ENCODE measurements at regions not wholly inside any gene's neighbourhood (a gene's known extent, or its start where the extent isn't known, plus 50 kb on each side); places are given as distances from the start of the nearest gene placed in this dataset.

GRCh38 chr1:63022319-63022718 is 238.4 kb downstream of the ATG4C start:
- Histone ChIP-seq H3K36me3 (no peaks in the 10 kb centered on the region), H3K27me3 (no peaks in the 10 kb centered on the region), H3K27ac (no peak overlapping the region), H3K9me3 (no peaks in the 10 kb centered on the region), H3K4me1 (no peaks in the 10 kb centered on the region), H3K4me3 (no peak overlapping the region)
- WGBS, 4 donors, result 5 to 46% (median 19%) methylated on average over 1 to 2 of the region's 2 CpGs
- ATAC-seq (no peak), DNase-seq (no peak)
- TF ChIP-seq POLR2A (IDR thresholded peaks at IDR 0.05) (no peak), CTCF (IDR thresholded peaks at IDR 0.05) (no peak)
- intact Hi-C loops (cut with DNase I), result no loop called here

GRCh38 chr1:63023171-63023570 is 239.2 kb downstream of the ATG4C start:
- TF ChIP-seq POLR2A (IDR thresholded peaks at IDR 0.05) (no peak), CTCF (IDR thresholded peaks at IDR 0.05) (no peak)
- WGBS, 4 donors, result 75 to 87% (median 77%) methylated on average over 7 of the region's 7 CpGs
- Histone ChIP-seq H3K4me3 (no peak overlapping the region), H3K27me3 (peaks cover 0 to 1% (median 0%) of the 10 kb centered on the region in 9 donors), H3K4me1 (no peaks in the 10 kb centered on the region), H3K9me3 (no peaks in the 10 kb centered on the region), H3K36me3 (no peaks in the 10 kb centered on the region), H3K27ac (no peak overlapping the region)
- no peak for ATAC-seq
- DNase-seq, result no peak
- intact Hi-C loops (cut with DNase I), result no loop called here

- 76 to 94% (median 91%) methylated on average over 1 of the region's 1 CpG for WGBS, 4 donors
- no peak for ATAC-seq
- Histone ChIP-seq H3K9me3 (no peaks in the 10 kb centered on the region), H3K27me3 (peaks cover 0 to 4% (median 0%) of the 10 kb centered on the region in 9 donors), H3K4me3 (no peak overlapping the region), H3K4me1 (no peaks in the 10 kb centered on the region), H3K27ac (no peak overlapping the region), H3K36me3 (no peaks in the 10 kb centered on the region)
- intact Hi-C loops (cut with DNase I), result no loop called here
- TF ChIP-seq CTCF (IDR thresholded peaks at IDR 0.05) (no peak), POLR2A (IDR thresholded peaks at IDR 0.05) (no peak)
- DNase-seq, result no peak
Observed at GRCh38 chr1:63023637-63024036, 239.7 kb downstream of the ATG4C start.

GRCh38 chr1:63024132-63024531 is 240.2 kb downstream of the ATG4C start:
- TF ChIP-seq CTCF (IDR thresholded peaks at IDR 0.05) (no peak), POLR2A (IDR thresholded peaks at IDR 0.05) (no peak)
- Histone ChIP-seq H3K36me3 (no peaks in the 10 kb centered on the region), H3K4me1 (no peaks in the 10 kb centered on the region), H3K27ac (no peak overlapping the region), H3K9me3 (no peaks in the 10 kb centered on the region), H3K27me3 (peaks cover 0 to 6% (median 0%) of the 10 kb centered on the region in 9 donors), H3K4me3 (no peak overlapping the region)
- 11 to 36% (median 16%) methylated on average over 1 of the region's 1 CpG for WGBS, 4 donors
- no peak for ATAC-seq
- intact Hi-C loops (cut with DNase I), result no loop called here
- DNase-seq, result no peak
